ENCODE measurements at regions not wholly inside any gene's neighbourhood (a gene's known extent, or its start where the extent isn't known, plus 50 kb on each side); places are given as distances from the start of the nearest gene placed in this dataset.

- no peak for TF ChIP-seq CTCF (IDR thresholded peaks at IDR 0.05; ENCODE audit: low read depth, low read length)
- TF ChIP-seq POLR2A (IDR thresholded peaks at IDR 0.05; ENCODE audit: extremely low read depth, insufficient read length), result no peak
- TF ChIP-seq MAX (IDR thresholded peaks at IDR 0.05; ENCODE audit: low read depth, low read length), result no peak
- TF ChIP-seq MYC (IDR thresholded peaks at IDR 0.05; ENCODE audit: low read depth, low read length), result no peak
Measured at GRCh38 chr5:57698802-57699201, 216.2 kb upstream of the ACTBL2 start.
